Medulla oblongata (tissue), 1 donor: ENCODE measurements at regions not wholly inside any gene's neighbourhood (a gene's known extent, or its start where the extent isn't known, plus 50 kb on each side); places are given as distances from the start of the nearest gene placed in this dataset.

ENCODE experiments used
- DNase-seq: peaks from one replicate; pipeline ENCODE4 v3.0.0-alpha.2; 2015; ENCODE audit errors: extremely low spot score

- no peak for DNase-seq
Measured at GRCh38 chr15:31871166-31871886, 159.0 kb upstream of the CHRNA7 start.

GRCh38 chr15:31871887-31872281 lies 158.4 kb upstream of the CHRNA7 start:
- no peak for DNase-seq

- DNase-seq, result peak; percentile 10
Measured at GRCh38 chr15:31887246-31887645, 143.1 kb upstream of the CHRNA7 start.

DNA sequence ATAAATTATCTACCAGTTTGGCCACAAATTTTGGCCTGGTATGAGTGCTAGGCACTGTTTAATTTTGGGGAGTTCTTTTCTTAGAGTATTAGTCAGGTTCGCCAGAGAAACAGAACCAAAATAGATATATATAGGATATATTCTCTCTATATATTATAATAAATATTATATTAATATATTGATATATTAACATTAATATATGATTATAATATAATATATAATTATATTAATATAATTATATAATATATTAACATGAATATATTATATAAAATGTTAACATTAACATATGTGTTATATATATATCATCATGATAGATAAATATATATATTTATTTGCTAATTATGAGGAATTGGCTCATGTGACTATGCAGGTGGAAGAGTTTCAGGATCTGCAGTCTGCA lies 137.8 kb upstream of the CHRNA7 start:
- no peak for DNase-seq

DNA sequence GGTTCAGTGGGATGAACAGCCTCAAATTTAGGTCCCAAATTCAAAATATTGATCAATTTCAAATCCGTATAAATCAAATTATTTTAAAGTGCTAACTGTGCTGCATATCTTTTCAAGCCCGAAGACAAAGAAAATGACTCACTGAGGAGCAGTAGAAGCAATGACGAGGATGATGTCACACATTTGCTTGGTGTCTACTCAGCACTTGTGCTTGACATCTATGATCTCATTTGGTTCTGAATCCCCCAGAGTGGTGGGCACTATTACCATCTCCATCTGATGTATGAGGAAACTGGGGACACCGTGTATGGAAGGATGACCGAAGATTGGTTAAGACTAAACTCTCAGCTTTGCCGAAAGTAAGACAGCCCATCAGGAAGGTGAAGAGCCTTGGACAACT lies 136.5 kb upstream of the CHRNA7 start:
- DNase-seq, result no peak

- DNase-seq, result no peak
Measured at GRCh38 chr15:31897746-31898145, 132.6 kb upstream of the CHRNA7 start.

- DNase-seq, result no peak
Measured at GRCh38 chr15:31901501-31901900, 128.8 kb upstream of the CHRNA7 start.

- DNase-seq, result no peak
Measured at GRCh38 chr15:31905054-31905453, 125.3 kb upstream of the CHRNA7 start.

DNA sequence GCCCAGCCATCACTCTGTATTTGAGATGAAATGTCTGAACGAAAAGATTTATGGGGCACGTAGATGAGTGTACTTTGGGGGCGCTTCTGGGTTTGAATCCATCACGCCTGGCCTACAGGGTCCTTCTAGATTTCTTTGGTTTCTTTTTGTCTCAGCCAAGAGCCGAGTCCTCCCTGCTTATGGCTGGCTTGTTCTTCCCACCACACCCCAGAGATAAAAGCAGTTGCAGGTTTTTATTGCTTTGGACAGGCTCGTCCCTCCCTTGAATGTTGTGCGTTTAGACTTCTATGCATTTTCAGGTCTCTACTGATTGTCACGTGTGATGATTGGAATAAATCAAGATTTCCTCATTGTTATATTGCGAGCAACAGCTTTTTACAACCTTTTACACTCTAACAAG lies 104.8 kb upstream of the CHRNA7 start:
- DNase-seq, result no peak

GRCh38 chr15:31930967-31931366 lies 99.3 kb upstream of the CHRNA7 start:
- DNase-seq, result no peak

- DNase-seq, result no peak
Measured at GRCh38 chr15:31932576-31932975, 97.7 kb upstream of the CHRNA7 start.

DNA sequence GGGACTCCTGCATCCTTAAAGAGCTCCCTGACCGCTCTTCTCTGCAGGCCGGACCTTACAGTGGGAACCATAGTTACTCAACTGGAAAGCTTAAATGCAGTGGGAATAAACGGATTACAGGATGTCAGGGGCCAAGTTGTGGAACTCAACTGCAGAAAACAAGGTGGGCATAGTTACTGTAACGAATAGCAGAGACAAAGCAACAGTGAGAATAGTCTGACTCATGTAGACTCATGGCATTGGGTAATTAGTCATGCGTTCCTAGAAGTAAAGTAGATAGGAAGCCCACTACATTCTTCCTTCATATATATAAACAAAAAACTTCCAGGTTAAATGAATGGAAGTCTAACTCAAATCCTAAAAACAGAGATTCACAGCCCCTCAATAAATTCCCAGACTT lies 95.5 kb upstream of the CHRNA7 start:
- no peak for DNase-seq

DNA sequence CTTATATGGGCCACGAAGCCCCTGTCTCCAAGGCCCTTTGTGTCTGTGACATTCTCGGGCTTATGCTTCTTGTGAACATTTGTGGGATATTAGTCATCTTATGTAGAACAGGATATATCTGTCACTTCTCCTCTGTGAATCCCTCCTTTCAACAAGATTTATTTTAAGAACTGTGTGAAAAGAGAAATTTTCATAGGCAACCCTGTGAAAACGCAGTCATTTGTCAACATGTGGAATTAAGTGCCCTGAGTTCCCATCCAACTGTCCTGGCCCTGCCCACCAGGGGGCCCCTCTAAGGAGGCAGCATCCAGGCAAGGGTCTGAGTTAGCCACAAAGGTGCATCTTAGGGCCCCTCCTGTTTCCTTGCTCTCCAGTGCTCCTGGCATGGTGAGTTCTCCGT lies 76.8 kb upstream of the CHRNA7 start:
- DNase-seq, result no peak

- DNase-seq, result no peak
Measured at GRCh38 chr15:31954374-31955172, 75.7 kb upstream of the CHRNA7 start.

DNA sequence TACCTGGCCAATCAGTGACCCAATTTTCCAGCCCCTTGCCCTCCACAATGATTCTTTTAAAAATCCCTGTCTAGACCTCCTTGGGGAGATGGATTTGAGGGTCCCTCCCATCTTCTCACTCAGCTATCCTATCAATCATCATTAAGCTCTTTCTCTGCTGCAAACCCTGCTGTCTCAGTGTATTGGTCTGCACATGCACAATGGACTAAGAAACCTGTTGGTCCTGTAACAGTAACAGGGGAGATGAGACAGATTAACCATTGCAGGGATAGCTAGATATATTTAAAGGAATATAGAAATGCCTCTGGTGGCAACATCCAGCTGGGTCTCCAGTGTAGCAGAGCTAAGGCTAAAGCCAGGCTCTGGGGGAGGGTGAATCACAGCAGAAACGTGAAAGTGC lies 74.6 kb upstream of the CHRNA7 start:
- no peak for DNase-seq

DNA sequence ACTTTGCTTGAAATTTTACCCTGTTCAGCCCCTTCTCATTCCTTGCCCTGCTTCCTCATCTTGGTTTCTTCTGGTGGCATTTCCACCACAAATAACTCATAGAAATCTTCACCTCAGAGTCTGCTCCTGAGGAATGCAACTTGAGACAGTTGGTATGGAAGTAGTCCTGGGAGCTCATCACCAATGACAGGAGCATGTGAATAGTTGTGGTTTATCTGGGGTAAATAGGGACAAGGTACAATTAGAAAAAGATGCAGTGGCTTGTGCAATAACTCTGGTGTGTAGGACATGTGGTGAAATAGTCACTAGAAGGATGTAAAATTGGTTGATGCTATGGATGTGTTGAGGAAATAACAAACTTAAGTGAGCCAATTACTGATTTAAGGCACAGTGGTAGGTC lies 72.7 kb upstream of the CHRNA7 start:
- DNase-seq, result no peak

GRCh38 chr15:31964586-31965307 lies 65.6 kb upstream of the CHRNA7 start:
- DNase-seq, result no peak

DNA sequence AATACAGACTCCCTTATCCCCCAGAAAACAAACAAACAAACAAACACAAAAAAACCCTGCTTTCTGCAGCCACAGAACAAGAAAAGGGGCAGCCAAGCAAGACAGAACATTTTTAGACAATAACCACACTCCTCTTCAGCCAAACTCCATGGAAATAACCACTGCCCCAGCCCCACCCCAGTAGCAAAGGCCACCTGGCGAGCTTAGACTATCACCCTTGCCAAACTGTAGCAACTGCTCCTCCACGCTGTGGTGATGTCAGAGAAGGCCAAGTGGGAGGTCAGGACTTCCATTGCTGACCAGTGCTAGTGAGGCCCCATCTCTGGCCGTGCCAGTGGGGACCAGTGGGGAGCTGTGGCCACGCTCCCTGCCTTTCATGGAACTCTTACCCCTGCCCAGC lies 60.3 kb upstream of the CHRNA7 start:
- DNase-seq, result no peak

GRCh38 chr15:31973197-31973596 lies 57.1 kb upstream of the CHRNA7 start:
- DNase-seq, result no peak

DNA sequence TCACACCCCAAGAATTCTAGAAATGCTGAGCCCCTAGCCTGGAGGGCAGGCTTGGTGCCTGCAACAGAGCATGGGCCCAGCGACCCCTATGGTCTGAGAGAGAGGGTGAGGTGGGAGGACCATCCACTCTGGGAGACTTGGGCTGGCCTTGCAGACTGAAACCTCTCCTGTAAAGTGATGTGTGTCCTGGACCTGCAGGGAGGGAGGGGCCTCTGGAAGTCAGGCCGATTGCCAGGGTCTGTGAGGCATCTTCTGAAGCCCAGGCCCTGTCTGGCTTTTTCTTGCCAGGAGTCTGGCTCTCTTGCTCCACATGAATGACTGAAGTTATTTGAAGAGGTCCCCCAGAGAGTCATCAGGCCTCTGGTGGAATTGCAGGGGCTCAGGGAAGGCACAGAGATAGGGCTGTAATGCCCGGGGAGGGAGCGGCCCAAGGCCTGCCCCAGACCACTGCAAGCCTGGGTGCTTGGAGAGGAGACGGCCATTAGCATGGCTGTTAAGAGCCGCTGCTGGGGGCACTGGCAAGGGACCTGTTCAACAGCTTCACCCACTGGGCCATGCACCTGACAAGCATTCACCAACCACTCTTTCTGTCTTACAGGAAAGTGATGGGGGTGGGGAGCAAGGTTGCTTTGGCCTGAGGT lies 56.0 kb upstream of the CHRNA7 start:
- DNase-seq, result no peak

GRCh38 chr15:31974855-31975829 lies 55.2 kb upstream of the CHRNA7 start:
- peak; percentile 80 for DNase-seq
